K562 (cell line): ENCODE measurements at regions not wholly inside any gene's neighbourhood (a gene's known extent, or its start where the extent isn't known, plus 50 kb on each side); places are given as distances from the start of the nearest gene placed in this dataset.

ENCODE experiments used
- E2F8 ChIP-seq: fragments of 450-650 bp; IDR thresholded peaks from 2 replicates; pipeline ENCODE4 v1.7.1; 2018; ENCODE audit warnings: mild to moderate bottlenecking, low read depth; ENCODE audit not compliant: partially characterized antibody
- ELK1 ChIP-seq: sonication (generic); formaldehyde crosslinking; IDR thresholded peaks from 2 replicates; pipeline ENCODE4 v1.8.1; 2022; ENCODE audit warnings: missing genetic modification reagents
- MYC ChIP-seq, 2 experiments: fragments of 250-450 bp in 1 of 2; sonication (Bioruptor Pico) in 1 of 2; IDR thresholded peaks; 2 replicates each; pipeline versions ENCODE4 v1.5.1 to v1.6.1; 2012 to 2021; ENCODE audit warnings: low read depth in 2 of 2, borderline replicate concordance in 1 of 2, improper control_type of control experiment in 1 of 2, low read length in 1 of 2, mild to moderate bottlenecking in 1 of 2, moderate library complexity in 1 of 2
- YY1 ChIP-seq, 3 experiments: IDR thresholded peaks; 2 replicates each; pipeline ENCODE4 v1.6.1; 2011; ENCODE audit warnings: low read length in 2 of 3, mild to moderate bottlenecking in 2 of 3, moderate library complexity in 2 of 3, borderline replicate concordance in 1 of 3, control low read depth in 1 of 3, low read depth in 1 of 3; ENCODE audit not compliant: insufficient read depth in 3 of 3, insufficient replicate concordance in 2 of 3, control insufficient read depth in 1 of 3, insufficient read length in 1 of 3; ENCODE audit errors: extremely low read depth in 1 of 3

- TF ChIP-seq E2F8 (no peak), ELK1 (CRISPR knock-in tag) (no peak), YY1 (IDR thresholded peaks at IDR 0.05; ENCODE audit: borderline replicate concordance in 1 of 3, control insufficient read depth in 1 of 3, extremely low read depth in 1 of 3, insufficient read depth in 3 of 3, insufficient read length in 1 of 3, insufficient replicate concordance in 2 of 3, low read depth in 1 of 3, low read length in 2 of 3) (no peak), MYC (IDR thresholded peaks at IDR 0.05; ENCODE audit: low read depth, low read length) (no peak), MYC (CRISPR knock-in tag; IDR thresholded peaks at IDR 0.05; ENCODE audit: borderline replicate concordance, low read depth) (no peak)
- TF ChIP-seq, all 486 proteins: peak for 0
Measured at GRCh38 chr22:48705917-48706605, 1121.6 kb downstream of the BRD1 start (continued).
